Fibroblast of villous mesenchyme (primary cell): ENCODE measurements at regions not wholly inside any gene's neighbourhood (a gene's known extent, or its start where the extent isn't known, plus 50 kb on each side); places are given as distances from the start of the nearest gene placed in this dataset.
"Not testable (repeated sequence)": the region's sequence is repeated elsewhere in the genome, so short reads cannot be mapped to it uniquely, and the experiment has no call there.

ENCODE experiments used
- DNase-seq: peaks from one replicate; pipeline ENCODE4 v3.0.0-alpha.2; 2010; ENCODE audit warnings: low read depth
- H3K4me3 ChIP-seq: 2 replicates; pipeline ENCODE4 v1.5.1; 2011; ENCODE audit warnings: low read depth, mild to moderate bottlenecking, low read length
- CTCF ChIP-seq: IDR thresholded peaks from 2 replicates; pipeline ENCODE4 v1.5.1; 2012; ENCODE audit warnings: low read depth, mild to moderate bottlenecking, low read length; ENCODE audit not compliant: insufficient read depth

DNA sequence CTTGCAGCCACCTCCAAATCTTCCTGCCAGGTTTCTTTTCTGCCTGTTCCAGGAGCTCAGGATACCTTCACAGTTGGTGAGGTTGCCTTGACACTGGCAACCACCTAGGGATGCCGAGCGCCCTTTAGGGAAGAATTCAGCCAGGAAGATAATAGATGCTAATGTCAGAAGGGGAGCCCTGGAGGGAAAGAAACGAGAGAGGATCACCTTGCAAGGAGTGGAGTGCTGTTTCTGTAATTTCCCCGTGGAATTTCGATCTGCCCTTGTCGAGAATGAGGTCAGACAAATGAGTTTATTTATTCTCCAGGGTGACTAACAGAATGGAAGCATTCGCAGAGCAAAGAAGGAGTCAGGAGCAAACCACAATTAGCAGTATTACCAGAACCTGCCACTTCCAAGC lies 315.8 kb upstream of the KAZN start:
- no peak for TF ChIP-seq CTCF
- no peak overlapping the region for H3K4me3 ChIP-seq
- no peak for DNase-seq

- TF ChIP-seq CTCF = no peak
- no peak overlapping the region for H3K4me3 ChIP-seq
- no peak for DNase-seq
Observed at GRCh38 chr1:14285238-14285637, 313.2 kb upstream of the KAZN start.

GRCh38 chr1:14291182-14291581 lies 307.3 kb upstream of the KAZN start:
- not testable (repeated sequence) for DNase-seq, H3K4me3 ChIP-seq

DNA sequence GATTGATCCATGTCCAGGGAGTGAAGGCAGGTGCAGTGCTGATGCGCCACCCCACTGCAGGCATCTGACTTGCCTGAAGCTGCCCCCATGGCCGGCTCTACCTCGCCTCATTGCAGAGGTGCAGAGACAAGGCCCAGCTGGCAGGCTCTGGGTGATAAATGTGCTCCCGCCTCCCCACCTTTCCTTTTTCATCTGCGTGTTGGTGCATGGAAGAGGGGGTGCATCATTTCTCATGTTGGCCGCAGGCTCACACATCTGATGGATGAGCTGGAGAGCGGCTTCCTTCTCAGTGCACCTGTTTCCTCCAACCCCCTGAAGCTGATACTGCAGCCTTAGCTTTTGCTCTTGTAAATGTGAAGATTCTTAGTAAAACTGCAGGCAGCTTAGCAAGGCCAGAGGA lies 306.0 kb upstream of the KAZN start:
- no peak overlapping the region for H3K4me3 ChIP-seq
- no peak for DNase-seq
- TF ChIP-seq CTCF = no peak

DNA sequence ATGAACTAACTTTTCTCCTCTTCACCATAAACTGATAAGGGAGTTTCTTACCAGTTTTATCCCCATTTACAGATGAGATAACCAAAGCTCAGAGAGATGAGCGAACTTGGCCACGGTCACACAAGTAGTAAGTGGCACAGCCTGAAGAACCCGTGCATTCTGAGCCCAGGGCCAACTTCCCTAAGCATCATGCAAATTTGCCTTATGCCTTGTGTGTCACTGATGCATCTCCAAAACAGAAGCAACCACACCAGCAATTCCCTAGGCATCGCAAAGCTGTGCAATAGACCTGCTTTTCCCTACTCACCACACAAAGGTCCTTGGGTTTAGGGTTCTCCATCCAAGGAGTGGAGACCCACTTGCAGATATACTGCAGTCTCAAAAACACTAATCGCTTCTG lies 304.5 kb upstream of the KAZN start:
- DNase-seq = no peak
- no peak overlapping the region for H3K4me3 ChIP-seq
- TF ChIP-seq CTCF = no peak

GRCh38 chr1:14294860-14295536 lies 303.5 kb upstream of the KAZN start:
- TF ChIP-seq CTCF = no peak
- DNase-seq = no peak
- H3K4me3 ChIP-seq = no peak overlapping the region

GRCh38 chr1:14296795-14297194 lies 301.7 kb upstream of the KAZN start:
- H3K4me3 ChIP-seq = no peak overlapping the region
- no peak for TF ChIP-seq CTCF
- DNase-seq = no peak
